H9 (cell line): ENCODE measurements at regions not wholly inside any gene's neighbourhood (a gene's known extent, or its start where the extent isn't known, plus 50 kb on each side); places are given as distances from the start of the nearest gene placed in this dataset.

Source experiments
- DNase-seq: peaks from one replicate; pipeline ENCODE4 v3.0.0-alpha.2; 2017
- H2AFZ ChIP-seq: one replicate; pipeline ENCODE4 v1.6.1; 2013; ENCODE audit warnings: mild to moderate bottlenecking, low read length, control low read depth, moderate library complexity
- H2AK5ac ChIP-seq: 2 replicates; pipeline ENCODE4 v1.6.1; 2013; ENCODE audit warnings: low read length, control low read depth, mixed read lengths; ENCODE audit not compliant: insufficient read length
- H2BK120ac ChIP-seq: one replicate; pipeline ENCODE4 v1.6.1; 2013; ENCODE audit warnings: low read depth, mild to moderate bottlenecking, low read length, control low read depth, inconsistent platforms; ENCODE audit not compliant: poor library complexity, severe bottlenecking
- H2BK12ac ChIP-seq: 2 replicates; pipeline ENCODE4 v1.6.1; 2013; ENCODE audit warnings: low read length, control low read depth, mixed read lengths, low read depth; ENCODE audit not compliant: insufficient read length
- H2BK15ac ChIP-seq: 2 replicates; pipeline ENCODE4 v1.6.1; 2013; ENCODE audit warnings: low read depth, low read length, control low read depth
- H2BK20ac ChIP-seq: one replicate; pipeline ENCODE4 v1.6.1; 2013; ENCODE audit warnings: low read depth, mild to moderate bottlenecking, low read length, control low read depth, inconsistent platforms; ENCODE audit not compliant: poor library complexity, severe bottlenecking
- H2BK5ac ChIP-seq: 2 replicates; pipeline ENCODE4 v1.6.1; 2013; ENCODE audit warnings: low read length, control low read depth, mixed read lengths; ENCODE audit not compliant: insufficient read length
- H3K14ac ChIP-seq: 2 replicates; pipeline ENCODE4 v1.6.1; 2013; ENCODE audit warnings: low read length, control low read depth; ENCODE audit not compliant: insufficient read depth
- H3K18ac ChIP-seq: 2 replicates; pipeline ENCODE4 v1.6.1; 2013; ENCODE audit warnings: low read depth, mild to moderate bottlenecking, mixed read lengths, low read length, control low read depth; ENCODE audit not compliant: insufficient read length
- H3K23ac ChIP-seq: 2 replicates; pipeline ENCODE4 v1.6.1; 2013; ENCODE audit warnings: low read length, control low read depth, mixed read lengths, low read depth; ENCODE audit not compliant: insufficient read length
- H3K23me2 ChIP-seq: 2 replicates; pipeline ENCODE4 v1.6.1; 2013; ENCODE audit warnings: low read depth, mild to moderate bottlenecking, mixed read lengths, low read length, control low read depth; ENCODE audit not compliant: insufficient read length, poor library complexity, severe bottlenecking
- H3K27ac ChIP-seq: 2 replicates; pipeline ENCODE4 v1.5.1; 2013; ENCODE audit warnings: low read length, control low read depth, mixed read lengths, low read depth; ENCODE audit not compliant: insufficient read length
- H3K27me3 ChIP-seq: 2 replicates; pipeline ENCODE4 v1.6.1; 2013; ENCODE audit warnings: low read length, control low read depth, inconsistent platforms; ENCODE audit not compliant: insufficient read depth
- H3K4ac ChIP-seq: 2 replicates; pipeline ENCODE4 v1.6.1; 2013; ENCODE audit warnings: low read depth, mild to moderate bottlenecking, control low read depth, inconsistent platforms, low read length, moderate library complexity
- H3K4me1 ChIP-seq: 2 replicates; pipeline ENCODE4 v1.6.1; 2013; ENCODE audit warnings: low read length, control low read depth, inconsistent platforms; ENCODE audit not compliant: insufficient read depth
- H3K4me2 ChIP-seq: 2 replicates; pipeline ENCODE4 v1.6.1; 2013; ENCODE audit warnings: low read length, control low read depth, mixed read lengths; ENCODE audit not compliant: insufficient read length, insufficient read depth
- H3K56ac ChIP-seq: 2 replicates; pipeline ENCODE4 v1.6.1; 2013; ENCODE audit warnings: low read depth, mild to moderate bottlenecking, mixed read lengths, low read length, control low read depth; ENCODE audit not compliant: insufficient read length
- H3K79me1 ChIP-seq: 2 replicates; pipeline ENCODE4 v1.6.1; 2013; ENCODE audit warnings: low read depth, mild to moderate bottlenecking, moderate library complexity, low read length, control low read depth, inconsistent platforms; ENCODE audit not compliant: insufficient read depth, poor library complexity, severe bottlenecking
- H3K79me2 ChIP-seq: 2 replicates; pipeline ENCODE4 v1.6.1; 2013; ENCODE audit warnings: low read length, control low read depth, inconsistent platforms; ENCODE audit not compliant: insufficient read depth
- H3K9ac ChIP-seq: 2 replicates; pipeline ENCODE4 v1.6.1; 2013; ENCODE audit warnings: low read length, control low read depth, mixed read lengths; ENCODE audit not compliant: insufficient read length; ENCODE audit errors: extremely low read depth
- H3K9me3 ChIP-seq: one replicate; pipeline ENCODE4 v1.6.1; 2013; ENCODE audit warnings: low read depth, low read length, inconsistent platforms; ENCODE audit not compliant: control insufficient read depth
- H3T11ph ChIP-seq: one replicate; pipeline ENCODE4 v1.6.1; 2013; ENCODE audit warnings: mild to moderate bottlenecking, low read length, control low read depth, inconsistent platforms
- H4K20me1 ChIP-seq: one replicate; pipeline ENCODE4 v1.6.1; 2013; ENCODE audit not compliant: control insufficient read depth, insufficient read length, insufficient read depth
- H4K5ac ChIP-seq: 2 replicates; pipeline ENCODE4 v1.6.1; 2013; ENCODE audit warnings: low read depth, mild to moderate bottlenecking, mixed read lengths, low read length, control low read depth; ENCODE audit not compliant: insufficient read length
- H4K8ac ChIP-seq: replicated peaks from 2 replicates; pipeline ENCODE4 v1.6.1; 2013; ENCODE audit warnings: low read length, control low read depth, mixed read lengths, low read depth; ENCODE audit not compliant: insufficient read length
- H4K91ac ChIP-seq: 2 replicates; pipeline ENCODE4 v1.6.1; 2013; ENCODE audit warnings: low read depth, mild to moderate bottlenecking, moderate library complexity, mixed read lengths, low read length, control low read depth; ENCODE audit not compliant: insufficient read length
- H3K27ac Mint-ChIP-seq, 3 experiments: 2 replicates in 2 of 3; 3 replicates in 1 of 3; pipeline ENCODE4 v1.8.0; 2020 to 2021; ENCODE audit warnings: mixed read lengths in 3 of 3, mild to moderate bottlenecking in 1 of 3, moderate library complexity in 1 of 3
- H3K27me3 Mint-ChIP-seq: 2 replicates; pipeline ENCODE4 v1.8.0; 2021; ENCODE audit warnings: low read depth, mild to moderate bottlenecking, moderate library complexity, mixed read lengths
- H3K36me3 Mint-ChIP-seq, 3 experiments: 2 replicates in 2 of 3; 3 replicates in 1 of 3; pipeline ENCODE4 v1.8.0; 2020 to 2021; ENCODE audit warnings: low read depth in 3 of 3, mixed read lengths in 3 of 3; ENCODE audit not compliant: insufficient read depth in 1 of 3
- H3K4me1 Mint-ChIP-seq, 2 experiments: 2 replicates each; pipeline ENCODE4 v1.8.0; 2020; ENCODE audit warnings: mixed read lengths in 2 of 2
- H3K4me3 Mint-ChIP-seq, 2 experiments: 2 replicates in 1 of 2; 3 replicates in 1 of 2; pipeline ENCODE4 v1.8.0; 2020 to 2021; ENCODE audit warnings: mild to moderate bottlenecking in 2 of 2, mixed read lengths in 2 of 2, moderate library complexity in 1 of 2
- H3K9me3 Mint-ChIP-seq, 2 experiments: 2 replicates in 1 of 2; 3 replicates in 1 of 2; pipeline ENCODE4 v1.8.0; 2020; ENCODE audit warnings: mild to moderate bottlenecking in 2 of 2, mixed read lengths in 2 of 2, moderate library complexity in 1 of 2
- CTCF ChIP-seq: fragments of 200-600 bp; sonication (generic); conservative IDR thresholded peaks from 3 replicates; pipeline ENCODE4 v1.8.0; 2021; ENCODE audit warnings: antibody characterized with exemption, mild to moderate bottlenecking
- WGBS: extraction: QIAGEN DNeasy Blood & Tissue Kit; methylation state at CpG from one replicate; pipeline ENCODE4 v1.1.7; 2013; ENCODE audit warnings: missing lambda C conversion rate, low lambda C conversion rate, mixed read lengths; ENCODE audit not compliant: insufficient read length; ENCODE audit errors: extremely low coverage; 5-methylcytosine and 5-hydroxymethylcytosine counted together

- no peak overlapping the region for H3K23ac ChIP-seq
- no peak overlapping the region for H3K27ac ChIP-seq
- peaks cover 6 to 10% of the 10 kb centered on the region in 2 experiments for H3K4me1 Mint-ChIP-seq
- H3K4me3 Mint-ChIP-seq: no peak overlapping the region
- H4K5ac ChIP-seq: no peak overlapping the region
- no peaks in the 10 kb centered on the region; a peak in 1 of 5 replicates for H3K9me3 Mint-ChIP-seq
- H3K4me1 ChIP-seq: no peaks in the 10 kb centered on the region
- H4K91ac ChIP-seq: no peak overlapping the region
- no peak overlapping the region for H3K4ac ChIP-seq
- H3K27me3 ChIP-seq: no peaks in the 10 kb centered on the region
- H3K56ac ChIP-seq: no peak overlapping the region
- H3K36me3 Mint-ChIP-seq: no peaks in the 10 kb centered on the region
- H3T11ph ChIP-seq: no peak overlapping the region
- H2BK5ac ChIP-seq: no peak overlapping the region
- H3K18ac ChIP-seq: no peak overlapping the region
- no peak overlapping the region for H2BK20ac ChIP-seq
- no peak for DNase-seq
- no peaks in the 10 kb centered on the region for H3K9me3 ChIP-seq
- no peaks in the 10 kb centered on the region; the same call in 1 of the 2 replicates for H3K27me3 Mint-ChIP-seq
- no CpG with 5 or more reads among the region's 4 CpGs for WGBS
- H2BK12ac ChIP-seq: no peak overlapping the region
- H2AFZ ChIP-seq: no peak overlapping the region
- no peak overlapping the region for H2BK15ac ChIP-seq
- H3K9ac ChIP-seq: no peak overlapping the region
- no peaks in the 10 kb centered on the region for H3K79me1 ChIP-seq
- no peaks in the 10 kb centered on the region for H3K23me2 ChIP-seq
- no peak overlapping the region for H3K4me2 ChIP-seq
- no peak for TF ChIP-seq CTCF
- H3K27ac Mint-ChIP-seq: no peak overlapping the region
- H3K14ac ChIP-seq: no peak overlapping the region
- no peaks in the 10 kb centered on the region for H4K20me1 ChIP-seq
- no peak overlapping the region for H2BK120ac ChIP-seq
- no peak overlapping the region for H4K8ac ChIP-seq
- no peaks in the 10 kb centered on the region for H3K79me2 ChIP-seq
- no peak overlapping the region for H2AK5ac ChIP-seq
These were observed 63.0 kb upstream of the ACP3 start for GRCh38 chr3:132254076-132254755.
